Left kidney (tissue), 1 donor: ENCODE measurements at regions not wholly inside any gene's neighbourhood (a gene's known extent, or its start where the extent isn't known, plus 50 kb on each side); places are given as distances from the start of the nearest gene placed in this dataset.

Experiments
- DNase-seq: peaks from one replicate; pipeline ENCODE4 v3.0.0-alpha.2; 2013

- no peak for DNase-seq
These were observed 125.7 kb upstream of the HAAO start for GRCh38 chr2:42918041-42918440.

GRCh38 chr2:42917425-42917927, 125.1 kb upstream of the HAAO start:
- DNase-seq: no peak

GRCh38 chr2:42916324-42916723, 123.9 kb upstream of the HAAO start:
- DNase-seq: no peak

GRCh38 chr2:42914860-42915259, 122.5 kb upstream of the HAAO start:
- no peak for DNase-seq

GRCh38 chr2:42914314-42914713, 121.9 kb upstream of the HAAO start:
- DNase-seq: no peak

GRCh38 chr2:42913280-42913878, 121.0 kb upstream of the HAAO start:
- no peak for DNase-seq

- DNase-seq: no peak
These were observed 118.4 kb upstream of the HAAO start for GRCh38 chr2:42910645-42911405.

- no peak for DNase-seq
These were observed 117.6 kb upstream of the HAAO start for GRCh38 chr2:42909966-42910365.

GRCh38 chr2:42908518-42909200, 116.3 kb upstream of the HAAO start:
- no peak for DNase-seq

- DNase-seq: no peak
These were observed 115.5 kb upstream of the HAAO start for GRCh38 chr2:42907835-42908234.

- DNase-seq: peak; percentile 82
These were observed 114.4 kb upstream of the HAAO start for GRCh38 chr2:42906557-42907411.

GRCh38 chr2:42906111-42906556, 113.8 kb upstream of the HAAO start:
- no peak for DNase-seq

- DNase-seq: no peak
These were observed 113.1 kb upstream of the HAAO start for GRCh38 chr2:42905341-42906110.

- no peak for DNase-seq
These were observed 112.1 kb upstream of the HAAO start for GRCh38 chr2:42904576-42904876.

- DNase-seq: no peak
These were observed 111.6 kb upstream of the HAAO start for GRCh38 chr2:42903821-42904575.

- DNase-seq: no peak
These were observed 110.7 kb upstream of the HAAO start for GRCh38 chr2:42902939-42903709.

- DNase-seq: no peak
These were observed 108.8 kb upstream of the HAAO start for GRCh38 chr2:42901076-42901640.

- DNase-seq: no peak
These were observed 108.0 kb upstream of the HAAO start for GRCh38 chr2:42900289-42900891.

GRCh38 chr2:42897358-42897757, 105.0 kb upstream of the HAAO start:
- no peak for DNase-seq
